ENCODE measurements at regions not wholly inside any gene's neighbourhood (a gene's known extent, or its start where the extent isn't known, plus 50 kb on each side); places are given as distances from the start of the nearest gene placed in this dataset.

DNA sequence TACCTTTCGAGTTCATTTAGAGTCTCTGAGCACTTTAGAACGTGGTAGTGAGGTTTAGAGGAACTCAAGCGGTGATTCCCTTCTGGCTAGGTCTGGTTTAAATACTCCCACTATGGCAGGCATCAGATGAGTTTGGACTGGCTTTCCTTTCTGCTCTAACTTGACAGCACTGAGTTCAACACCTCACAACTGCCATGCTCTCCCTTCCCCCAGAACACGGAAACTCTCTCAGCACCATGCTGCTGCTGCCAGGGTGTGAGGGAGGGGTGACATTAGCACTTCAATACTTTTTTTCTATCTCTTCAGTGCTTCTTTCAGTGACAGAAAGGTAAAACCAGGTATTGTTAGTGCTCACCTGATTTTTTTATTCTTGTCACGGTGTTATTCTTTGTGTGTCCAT, 234.5 kb upstream of the AGTR2 start:
- TF ChIP-seq, protein P1, sequence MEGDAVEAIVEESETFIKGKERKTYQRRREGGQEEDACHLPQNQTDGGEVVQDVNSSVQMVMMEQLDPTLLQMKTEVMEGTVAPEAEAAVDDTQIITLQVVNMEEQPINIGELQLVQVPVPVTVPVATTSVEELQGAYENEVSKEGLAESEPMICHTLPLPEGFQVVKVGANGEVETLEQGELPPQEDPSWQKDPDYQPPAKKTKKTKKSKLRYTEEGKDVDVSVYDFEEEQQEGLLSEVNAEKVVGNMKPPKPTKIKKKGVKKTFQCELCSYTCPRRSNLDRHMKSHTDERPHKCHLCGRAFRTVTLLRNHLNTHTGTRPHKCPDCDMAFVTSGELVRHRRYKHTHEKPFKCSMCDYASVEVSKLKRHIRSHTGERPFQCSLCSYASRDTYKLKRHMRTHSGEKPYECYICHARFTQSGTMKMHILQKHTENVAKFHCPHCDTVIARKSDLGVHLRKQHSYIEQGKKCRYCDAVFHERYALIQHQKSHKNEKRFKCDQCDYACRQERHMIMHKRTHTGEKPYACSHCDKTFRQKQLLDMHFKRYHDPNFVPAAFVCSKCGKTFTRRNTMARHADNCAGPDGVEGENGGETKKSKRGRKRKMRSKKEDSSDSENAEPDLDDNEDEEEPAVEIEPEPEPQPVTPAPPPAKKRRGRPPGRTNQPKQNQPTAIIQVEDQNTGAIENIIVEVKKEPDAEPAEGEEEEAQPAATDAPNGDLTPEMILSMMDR (conservative IDR thresholded peaks at IDR 0.05), result no peak
- no peak for TF ChIP-seq ZFX (IDR thresholded peaks at IDR 0.05)
